ENCODE measurements at regions not wholly inside any gene's neighbourhood (a gene's known extent, or its start where the extent isn't known, plus 50 kb on each side); places are given as distances from the start of the nearest gene placed in this dataset.

DNA sequence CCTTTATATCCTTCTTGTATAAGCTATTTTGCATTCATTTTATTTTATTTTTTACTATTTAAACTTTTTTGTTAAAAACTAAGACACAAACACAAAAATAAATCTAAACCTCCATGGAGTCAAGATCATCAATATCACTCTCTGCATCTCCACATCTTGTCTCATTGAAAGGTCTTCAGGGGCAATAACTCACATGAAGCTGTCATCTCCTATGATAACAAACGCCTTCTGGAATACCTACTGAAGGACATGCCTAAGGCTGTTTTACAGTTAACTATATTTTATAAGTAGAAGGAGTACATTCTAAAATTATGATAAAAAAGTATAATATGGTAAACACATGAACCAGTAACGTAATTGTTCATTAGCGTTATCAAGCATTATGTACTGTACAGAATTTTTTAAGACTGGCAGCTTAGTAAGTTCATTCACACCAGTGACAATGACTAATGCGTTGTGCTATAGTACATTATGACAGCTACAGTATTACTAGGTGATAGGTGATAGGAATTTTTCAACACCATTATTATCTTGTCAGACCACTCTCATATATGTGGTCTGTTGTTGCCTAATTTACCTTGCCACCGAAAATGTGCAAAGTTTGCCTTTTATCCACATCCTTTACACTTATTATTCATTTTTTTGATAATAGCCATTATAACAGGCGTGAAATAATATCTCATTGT, 390.7 kb upstream of the SLITRK1 start:
- TF ChIP-seq, protein P1, sequence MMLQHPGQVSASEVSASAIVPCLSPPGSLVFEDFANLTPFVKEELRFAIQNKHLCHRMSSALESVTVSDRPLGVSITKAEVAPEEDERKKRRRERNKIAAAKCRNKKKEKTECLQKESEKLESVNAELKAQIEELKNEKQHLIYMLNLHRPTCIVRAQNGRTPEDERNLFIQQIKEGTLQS (IDR thresholded peaks at IDR 0.05), result no peak
- TF ChIP-seq POLR2A (IDR thresholded peaks at IDR 0.05; ENCODE audit: borderline replicate concordance, extremely low read depth, insufficient read depth, insufficient read length), result no peak
- TF ChIP-seq, protein P2, sequence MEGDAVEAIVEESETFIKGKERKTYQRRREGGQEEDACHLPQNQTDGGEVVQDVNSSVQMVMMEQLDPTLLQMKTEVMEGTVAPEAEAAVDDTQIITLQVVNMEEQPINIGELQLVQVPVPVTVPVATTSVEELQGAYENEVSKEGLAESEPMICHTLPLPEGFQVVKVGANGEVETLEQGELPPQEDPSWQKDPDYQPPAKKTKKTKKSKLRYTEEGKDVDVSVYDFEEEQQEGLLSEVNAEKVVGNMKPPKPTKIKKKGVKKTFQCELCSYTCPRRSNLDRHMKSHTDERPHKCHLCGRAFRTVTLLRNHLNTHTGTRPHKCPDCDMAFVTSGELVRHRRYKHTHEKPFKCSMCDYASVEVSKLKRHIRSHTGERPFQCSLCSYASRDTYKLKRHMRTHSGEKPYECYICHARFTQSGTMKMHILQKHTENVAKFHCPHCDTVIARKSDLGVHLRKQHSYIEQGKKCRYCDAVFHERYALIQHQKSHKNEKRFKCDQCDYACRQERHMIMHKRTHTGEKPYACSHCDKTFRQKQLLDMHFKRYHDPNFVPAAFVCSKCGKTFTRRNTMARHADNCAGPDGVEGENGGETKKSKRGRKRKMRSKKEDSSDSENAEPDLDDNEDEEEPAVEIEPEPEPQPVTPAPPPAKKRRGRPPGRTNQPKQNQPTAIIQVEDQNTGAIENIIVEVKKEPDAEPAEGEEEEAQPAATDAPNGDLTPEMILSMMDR (IDR thresholded peaks at IDR 0.05 in 2 of 3, conservative IDR thresholded peaks at IDR 0.05 in 1 of 3; ENCODE audit: borderline replicate concordance in 1 of 3, insufficient read depth in 1 of 3, low read depth in 2 of 3, low read length in 2 of 3), result no peak
- TF ChIP-seq, protein P3, sequence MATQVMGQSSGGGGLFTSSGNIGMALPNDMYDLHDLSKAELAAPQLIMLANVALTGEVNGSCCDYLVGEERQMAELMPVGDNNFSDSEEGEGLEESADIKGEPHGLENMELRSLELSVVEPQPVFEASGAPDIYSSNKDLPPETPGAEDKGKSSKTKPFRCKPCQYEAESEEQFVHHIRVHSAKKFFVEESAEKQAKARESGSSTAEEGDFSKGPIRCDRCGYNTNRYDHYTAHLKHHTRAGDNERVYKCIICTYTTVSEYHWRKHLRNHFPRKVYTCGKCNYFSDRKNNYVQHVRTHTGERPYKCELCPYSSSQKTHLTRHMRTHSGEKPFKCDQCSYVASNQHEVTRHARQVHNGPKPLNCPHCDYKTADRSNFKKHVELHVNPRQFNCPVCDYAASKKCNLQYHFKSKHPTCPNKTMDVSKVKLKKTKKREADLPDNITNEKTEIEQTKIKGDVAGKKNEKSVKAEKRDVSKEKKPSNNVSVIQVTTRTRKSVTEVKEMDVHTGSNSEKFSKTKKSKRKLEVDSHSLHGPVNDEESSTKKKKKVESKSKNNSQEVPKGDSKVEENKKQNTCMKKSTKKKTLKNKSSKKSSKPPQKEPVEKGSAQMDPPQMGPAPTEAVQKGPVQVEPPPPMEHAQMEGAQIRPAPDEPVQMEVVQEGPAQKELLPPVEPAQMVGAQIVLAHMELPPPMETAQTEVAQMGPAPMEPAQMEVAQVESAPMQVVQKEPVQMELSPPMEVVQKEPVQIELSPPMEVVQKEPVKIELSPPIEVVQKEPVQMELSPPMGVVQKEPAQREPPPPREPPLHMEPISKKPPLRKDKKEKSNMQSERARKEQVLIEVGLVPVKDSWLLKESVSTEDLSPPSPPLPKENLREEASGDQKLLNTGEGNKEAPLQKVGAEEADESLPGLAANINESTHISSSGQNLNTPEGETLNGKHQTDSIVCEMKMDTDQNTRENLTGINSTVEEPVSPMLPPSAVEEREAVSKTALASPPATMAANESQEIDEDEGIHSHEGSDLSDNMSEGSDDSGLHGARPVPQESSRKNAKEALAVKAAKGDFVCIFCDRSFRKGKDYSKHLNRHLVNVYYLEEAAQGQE (IDR thresholded peaks at IDR 0.05; ENCODE audit: low read depth), result no peak
- no peak for TF ChIP-seq ZNF274 (IDR thresholded peaks at IDR 0.05; ENCODE audit: low read depth, low read length)
- TF ChIP-seq YY1 (IDR thresholded peaks at IDR 0.05; ENCODE audit: extremely low read depth, insufficient replicate concordance, low read depth, low read length), result no peak
- TF ChIP-seq, protein P4, sequence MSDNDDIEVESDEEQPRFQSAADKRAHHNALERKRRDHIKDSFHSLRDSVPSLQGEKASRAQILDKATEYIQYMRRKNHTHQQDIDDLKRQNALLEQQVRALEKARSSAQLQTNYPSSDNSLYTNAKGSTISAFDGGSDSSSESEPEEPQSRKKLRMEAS (IDR thresholded peaks at IDR 0.05), result no peak
- no peak for TF ChIP-seq POLR2AphosphoS5 (IDR thresholded peaks at IDR 0.05; ENCODE audit: low read depth, low read length)
- no peak for TF ChIP-seq ELF1 (IDR thresholded peaks at IDR 0.05; ENCODE audit: borderline replicate concordance, low read depth)
- no peak for TF ChIP-seq EZH2phosphoT487 (IDR thresholded peaks at IDR 0.05; ENCODE audit: borderline replicate concordance)

Data from HCT116 (cell line).